GM12891 (cell line): ENCODE measurements at regions not wholly inside any gene's neighbourhood (a gene's known extent, or its start where the extent isn't known, plus 50 kb on each side); places are given as distances from the start of the nearest gene placed in this dataset.

Source experiments
- POLR2A ChIP-seq: IDR thresholded peaks from 2 replicates; pipeline ENCODE4 v1.6.1; 2011; ENCODE audit warnings: low read depth, low read length, control low read depth
- POLR2AphosphoS5 ChIP-seq: IDR thresholded peaks from 2 replicates; pipeline ENCODE4 v1.6.1; 2011; ENCODE audit warnings: low read depth, low read length, control low read depth
- POU2F2 ChIP-seq: IDR thresholded peaks from 2 replicates; pipeline ENCODE4 v1.6.1; 2011; ENCODE audit warnings: low read depth, mild to moderate bottlenecking, control low read depth, low read length, moderate library complexity
- SPI1 ChIP-seq: IDR thresholded peaks from 2 replicates; pipeline ENCODE4 v1.6.1; 2011; ENCODE audit warnings: low read depth, low read length, control low read depth
- TAF1 ChIP-seq: IDR thresholded peaks from 2 replicates; pipeline ENCODE4 v1.6.1; 2011; ENCODE audit warnings: low read depth, low read length, control low read depth

DNA sequence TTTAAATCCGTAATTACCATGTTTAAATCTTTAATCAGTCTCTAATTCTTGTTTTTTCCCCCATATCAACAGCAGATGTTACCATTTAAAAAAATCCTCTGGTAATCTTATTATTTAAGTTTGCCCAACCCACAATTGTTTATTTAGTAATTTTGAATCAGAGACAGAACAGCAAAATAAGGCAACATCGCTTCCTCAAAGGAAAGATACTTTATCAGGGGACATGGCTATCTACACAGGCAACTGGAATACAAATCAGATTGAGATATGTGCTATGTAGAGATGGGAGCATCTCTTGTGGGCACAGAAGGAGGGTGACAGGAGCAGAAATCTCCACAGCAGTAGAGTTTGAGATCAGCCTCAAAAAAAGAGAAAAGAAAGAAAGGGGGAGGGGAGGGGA is 674.4 kb downstream of the SEMA5A start:
- TF ChIP-seq POLR2A = no peak
- no peak for TF ChIP-seq POLR2AphosphoS5
- no peak for TF ChIP-seq SPI1
- no peak for TF ChIP-seq TAF1
- no peak for TF ChIP-seq POU2F2
